ENCODE measurements at regions not wholly inside any gene's neighbourhood (a gene's known extent, or its start where the extent isn't known, plus 50 kb on each side); places are given as distances from the start of the nearest gene placed in this dataset.

- intact Hi-C loops (cut with micrococcal nuclease; ENCODE audit: unreplicated experiment), result no loop called here
- no peaks in the 10 kb centered on the region for H3K27me3 Mint-ChIP-seq (ENCODE audit: unreplicated experiment)
- no peak overlapping the region for H3K27ac Mint-ChIP-seq (ENCODE audit: unreplicated experiment)
- H3K9me3 Mint-ChIP-seq (ENCODE audit: low read depth, unreplicated experiment), result no peaks in the 10 kb centered on the region
- no peaks in the 10 kb centered on the region for H3K36me3 Mint-ChIP-seq (ENCODE audit: insufficient read depth, unreplicated experiment)
- CTCF ChIA-PET, result interaction anchor here (0.6 kb wide), 1 partner anchor 122 kb away, joined by 3 read pairs; no protein-coding TSS in a partner anchor
- DNase-seq, result no peak
- BruUV-seq (replicated peaks), result no TSS peak
- no peak for TF ChIP-seq CTCF (IDR thresholded peaks at IDR 0.05; ENCODE audit: unreplicated experiment)
- peaks cover 19% of the 10 kb centered on the region for H3K4me1 Mint-ChIP-seq (ENCODE audit: low read depth, unreplicated experiment)
- H3K4me3 Mint-ChIP-seq (ENCODE audit: low read depth, unreplicated experiment), result no peak overlapping the region
These were observed 153.3 kb upstream of the RAG2 start for GRCh38 chr11:36751335-36751781.

- H3K4me3 Mint-ChIP-seq (ENCODE audit: low read depth, unreplicated experiment), result no peak overlapping the region
- TF ChIP-seq CTCF (IDR thresholded peaks at IDR 0.05; ENCODE audit: unreplicated experiment), result no peak
- no peaks in the 10 kb centered on the region for H3K27me3 Mint-ChIP-seq (ENCODE audit: unreplicated experiment)
- no peak overlapping the region for H3K27ac Mint-ChIP-seq (ENCODE audit: unreplicated experiment)
- CTCF ChIA-PET, result no interaction called here
- no peaks in the 10 kb centered on the region for H3K36me3 Mint-ChIP-seq (ENCODE audit: insufficient read depth, unreplicated experiment)
- intact Hi-C loops (cut with micrococcal nuclease; ENCODE audit: unreplicated experiment), result no loop called here
- no TSS peak for BruUV-seq (replicated peaks)
- peaks cover 19% of the 10 kb centered on the region for H3K4me1 Mint-ChIP-seq (ENCODE audit: low read depth, unreplicated experiment)
- no peaks in the 10 kb centered on the region for H3K9me3 Mint-ChIP-seq (ENCODE audit: low read depth, unreplicated experiment)
- no peak for DNase-seq
These were observed 152.3 kb upstream of the RAG2 start for GRCh38 chr11:36750349-36750748.

- intact Hi-C loops (cut with micrococcal nuclease; ENCODE audit: unreplicated experiment), result no loop called here
- no TSS peak for BruUV-seq (replicated peaks)
- H3K4me3 Mint-ChIP-seq (ENCODE audit: low read depth, unreplicated experiment), result no peak overlapping the region
- no peaks in the 10 kb centered on the region for H3K27me3 Mint-ChIP-seq (ENCODE audit: unreplicated experiment)
- no peak overlapping the region for H3K27ac Mint-ChIP-seq (ENCODE audit: unreplicated experiment)
- CTCF ChIA-PET, result interaction anchor here (1.3 to 3.1 kb wide), 2 partner anchors 12 to 184 kb away, joined by 3 to 40 read pairs; no protein-coding TSS in a partner anchor
- TF ChIP-seq CTCF (IDR thresholded peaks at IDR 0.05; ENCODE audit: unreplicated experiment), result no peak
- H3K4me1 Mint-ChIP-seq (ENCODE audit: low read depth, unreplicated experiment), result peaks cover 14% of the 10 kb centered on the region
- DNase-seq, result no peak
- no peaks in the 10 kb centered on the region for H3K36me3 Mint-ChIP-seq (ENCODE audit: insufficient read depth, unreplicated experiment)
- H3K9me3 Mint-ChIP-seq (ENCODE audit: low read depth, unreplicated experiment), result no peaks in the 10 kb centered on the region
These were observed 150.8 kb upstream of the RAG2 start for GRCh38 chr11:36748836-36749235.

GRCh38 chr11:36746886-36747710 lies 149.1 kb upstream of the RAG2 start:
- DNase-seq, result peak; percentile 91
- CTCF ChIA-PET, result interaction anchor here (0.6 to 3.1 kb wide), 16 partner anchors 8 to 238 kb away, joined by 3 to 56 read pairs (median 4); no protein-coding TSS in a partner anchor
- Mint-ChIP-seq H3K4me1 (ENCODE audit: low read depth, unreplicated experiment) (peaks cover 11% of the 10 kb centered on the region), H3K9me3 (ENCODE audit: low read depth, unreplicated experiment) (no peaks in the 10 kb centered on the region), H3K27me3 (ENCODE audit: unreplicated experiment) (no peaks in the 10 kb centered on the region), H3K36me3 (ENCODE audit: insufficient read depth, unreplicated experiment) (no peaks in the 10 kb centered on the region), H3K27ac (ENCODE audit: unreplicated experiment) (no peak overlapping the region), H3K4me3 (ENCODE audit: low read depth, unreplicated experiment) (no peak overlapping the region)
- peak; percentile 95 for TF ChIP-seq CTCF (IDR thresholded peaks at IDR 0.05; ENCODE audit: unreplicated experiment)
- intact Hi-C loops (cut with micrococcal nuclease; ENCODE audit: unreplicated experiment), result loop anchor here (1.0 to 2.0 kb wide), 3 partner anchors 45 to 183 kb away; no protein-coding TSS in a partner anchor
- no TSS peak for BruUV-seq (replicated peaks)

All from Calu3 (cell line).